SIG-M5 (cell line): ENCODE measurements at regions not wholly inside any gene's neighbourhood (a gene's known extent, or its start where the extent isn't known, plus 50 kb on each side); places are given as distances from the start of the nearest gene placed in this dataset.

Experiments
- DNase-seq: peaks from one replicate; lab custom pipeline; 2025; lab: John Stamatoyannopoulos, UW

DNA sequence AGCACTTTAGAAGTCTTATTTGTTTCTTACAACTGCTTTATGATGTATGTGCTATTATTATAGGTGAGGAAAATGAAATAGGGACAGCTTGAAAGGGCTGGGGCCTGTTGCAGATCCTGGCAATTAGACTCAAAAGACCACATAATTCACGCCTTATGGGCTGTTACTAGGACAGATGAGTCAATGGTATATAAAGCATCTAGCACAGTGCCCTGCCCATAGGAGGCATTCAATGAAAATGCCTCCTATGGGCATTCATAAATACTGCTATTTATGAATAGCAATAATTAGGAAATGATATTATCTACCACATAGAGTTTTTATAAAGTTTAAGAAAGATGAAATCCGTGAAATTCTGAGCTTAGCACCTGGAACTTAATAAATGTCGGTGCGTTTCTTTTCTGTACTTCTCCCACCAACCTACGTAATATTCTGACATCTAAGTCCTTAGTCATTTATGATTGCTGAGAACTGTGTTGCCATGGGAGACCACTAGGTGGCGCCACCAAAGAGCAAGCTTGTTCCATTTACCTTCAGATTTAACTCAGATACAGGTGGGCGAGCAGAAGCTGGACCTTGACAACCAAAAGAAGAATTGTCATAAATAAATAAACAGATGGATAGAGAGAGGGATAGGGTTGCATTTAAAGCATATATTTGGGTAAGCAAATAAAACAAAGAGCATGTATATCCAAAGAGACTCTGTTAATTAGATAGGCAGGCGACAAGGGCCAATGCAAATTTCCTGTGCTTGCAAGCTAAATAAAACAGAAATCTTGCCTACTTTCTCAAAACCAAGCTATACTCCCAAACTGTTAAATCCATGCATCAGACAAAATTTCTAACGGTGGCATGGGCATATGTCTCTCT, 699.9 kb downstream of the INHBA start:
- no peak for DNase-seq

DNA sequence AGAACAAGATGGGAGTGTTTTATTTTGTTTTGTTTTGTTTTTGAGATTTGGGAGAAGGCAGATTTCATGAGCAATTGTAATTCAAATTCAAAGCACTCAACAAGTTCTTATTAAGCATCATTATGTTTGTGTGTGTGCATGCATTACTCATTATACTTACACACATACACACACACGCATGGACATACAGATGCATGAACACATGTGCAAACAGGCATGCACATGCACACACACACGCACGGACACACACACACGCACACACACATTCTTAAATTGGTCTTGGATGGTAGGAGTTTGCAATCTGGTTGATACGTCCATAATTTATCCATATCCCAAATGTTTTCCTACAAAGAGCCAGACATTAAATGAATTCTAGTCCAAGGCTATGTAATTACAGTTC, 702.8 kb downstream of the INHBA start:
- DNase-seq = no peak

DNA sequence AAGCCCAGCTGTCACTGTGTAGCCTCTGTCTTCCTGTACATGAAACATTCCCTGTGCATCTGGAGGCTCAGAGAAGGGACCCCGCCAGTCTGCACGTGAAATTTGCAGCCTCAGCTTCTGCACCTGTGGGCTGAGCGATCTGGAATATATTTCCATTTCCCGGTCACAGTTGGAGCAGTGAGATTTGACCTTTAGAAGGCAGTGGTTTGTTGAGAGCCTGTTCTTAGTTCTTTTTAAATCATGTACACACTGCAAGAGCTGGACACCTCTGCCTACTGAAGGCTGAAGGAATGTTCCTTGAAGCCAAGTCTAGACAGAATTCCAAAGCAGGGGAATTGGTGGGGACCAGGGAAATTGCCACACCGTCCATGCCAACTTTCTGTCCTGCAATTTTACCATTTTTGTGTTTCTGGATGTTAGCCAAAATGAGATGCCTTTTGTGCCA, 706.6 kb downstream of the INHBA start:
- no peak for DNase-seq

DNA sequence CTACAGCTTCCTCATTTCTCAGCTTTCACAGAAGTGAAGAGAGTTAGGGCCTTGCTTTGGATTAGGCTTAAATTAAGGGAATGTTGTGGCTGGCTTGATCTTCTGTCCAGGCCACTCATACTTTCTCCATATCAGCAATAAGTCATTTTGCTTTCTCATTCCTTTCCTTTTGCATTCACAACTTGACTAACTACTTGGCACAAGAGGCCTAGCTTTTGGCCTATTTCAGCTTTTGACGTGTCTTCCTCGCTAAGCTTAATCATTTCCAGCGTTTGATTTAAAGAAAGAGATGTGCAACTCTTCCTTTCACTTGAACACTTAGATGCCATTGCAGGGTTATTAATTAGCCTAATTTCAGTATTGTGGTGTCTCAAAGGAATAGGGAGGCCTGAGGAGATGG, 712.0 kb downstream of the INHBA start:
- no peak for DNase-seq

DNA sequence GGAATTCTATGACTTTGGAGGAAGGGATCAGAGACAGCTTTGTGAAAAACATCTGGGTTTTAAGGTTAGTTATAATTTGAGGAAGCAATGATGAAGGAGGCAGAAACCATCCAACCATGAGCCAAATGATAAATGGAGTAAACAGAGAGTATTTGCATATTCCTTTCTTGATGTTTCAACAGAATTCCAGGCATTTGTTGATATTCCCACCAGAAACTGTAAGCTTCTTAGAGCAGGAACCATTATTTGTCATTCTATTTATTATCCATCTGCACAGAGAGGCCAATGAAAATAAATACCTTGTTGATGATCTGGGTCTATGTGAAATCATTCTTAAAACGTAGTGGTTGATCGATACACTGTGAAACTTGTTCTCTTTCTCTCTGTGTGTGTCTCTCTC, 715.3 kb downstream of the INHBA start:
- DNase-seq = no peak

DNA sequence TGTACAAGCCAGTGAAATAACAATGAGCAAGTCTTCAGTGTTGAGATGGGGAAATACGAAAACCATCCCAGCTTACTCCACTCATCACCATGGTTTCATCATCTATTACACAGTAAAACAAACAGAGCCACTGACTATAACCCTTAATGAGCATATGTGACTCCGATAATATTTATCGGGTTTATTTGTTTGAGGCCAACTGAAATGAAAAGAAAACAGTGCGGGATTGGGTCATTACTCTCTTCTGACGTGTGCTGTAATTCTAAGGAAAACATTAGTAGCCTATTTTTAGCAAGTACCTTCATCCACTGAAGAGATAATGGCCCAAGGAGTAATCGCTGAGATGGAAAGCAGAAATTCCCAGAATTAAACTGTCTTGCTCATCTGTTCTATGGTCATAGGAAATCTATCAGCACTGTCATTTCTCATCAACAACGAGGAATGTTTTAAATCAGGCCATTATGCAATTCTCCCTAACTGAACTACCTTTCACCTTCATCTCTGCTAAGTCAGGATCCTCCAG, 716.5 kb downstream of the INHBA start:
- DNase-seq = no peak

DNA sequence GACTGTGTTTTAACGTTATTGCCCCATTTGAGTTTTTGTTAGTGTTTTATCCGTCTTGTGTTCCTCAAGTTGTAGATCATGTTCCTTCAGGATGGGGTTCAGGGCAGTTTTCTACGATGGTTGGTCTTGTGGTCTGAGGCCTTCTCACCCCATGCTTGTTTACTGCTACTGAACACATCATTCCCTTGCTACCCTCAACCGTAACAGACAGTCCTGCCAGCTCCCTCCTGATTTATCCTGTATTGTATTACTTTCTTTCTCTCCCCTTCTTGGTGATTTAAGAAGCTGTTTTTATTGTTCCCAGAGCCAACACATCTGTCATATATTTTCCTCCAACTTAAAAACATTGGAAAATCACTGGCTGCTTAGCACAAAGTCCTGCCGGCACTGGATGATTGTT, 719.8 kb downstream of the INHBA start:
- DNase-seq = no peak

DNA sequence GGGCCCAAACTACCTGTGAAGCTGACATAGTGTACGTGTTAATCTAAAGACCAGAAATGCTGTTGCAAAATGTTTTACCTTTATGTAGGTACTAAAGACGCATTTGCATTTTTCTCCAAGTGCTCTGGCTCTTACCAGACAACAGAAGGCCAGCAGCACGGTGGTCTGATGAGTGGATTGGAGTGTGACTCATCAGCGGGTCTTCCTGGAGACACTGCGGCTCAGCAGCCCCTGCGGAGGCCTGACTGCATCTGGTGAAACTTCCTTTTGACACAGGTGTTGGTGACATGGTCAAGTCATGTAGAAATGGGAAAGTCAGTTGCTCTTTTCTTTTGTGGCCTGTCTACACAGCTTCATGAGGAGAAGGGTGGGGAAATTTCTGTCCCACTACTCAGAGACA, 723.6 kb downstream of the INHBA start:
- DNase-seq = no peak

DNA sequence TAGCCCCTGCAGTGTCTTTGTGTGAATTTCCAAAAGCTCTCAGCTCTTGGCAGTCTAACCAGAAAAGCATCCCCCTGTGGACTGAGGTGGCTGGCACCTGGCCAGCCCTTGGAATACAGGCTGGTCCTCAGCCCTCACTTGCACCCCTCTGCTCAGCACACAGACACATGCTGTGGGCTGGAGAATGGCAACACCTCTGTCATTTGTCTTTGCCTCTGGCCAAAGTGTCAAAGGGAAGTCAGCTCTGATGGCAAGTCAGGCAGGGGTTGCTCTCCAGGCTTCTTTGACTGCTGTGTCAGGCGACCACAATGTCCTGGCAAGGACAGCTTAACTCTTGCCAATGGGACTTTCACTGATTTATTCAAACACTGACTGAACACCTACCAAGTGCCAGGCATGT, 724.8 kb downstream of the INHBA start:
- DNase-seq = no peak

DNA sequence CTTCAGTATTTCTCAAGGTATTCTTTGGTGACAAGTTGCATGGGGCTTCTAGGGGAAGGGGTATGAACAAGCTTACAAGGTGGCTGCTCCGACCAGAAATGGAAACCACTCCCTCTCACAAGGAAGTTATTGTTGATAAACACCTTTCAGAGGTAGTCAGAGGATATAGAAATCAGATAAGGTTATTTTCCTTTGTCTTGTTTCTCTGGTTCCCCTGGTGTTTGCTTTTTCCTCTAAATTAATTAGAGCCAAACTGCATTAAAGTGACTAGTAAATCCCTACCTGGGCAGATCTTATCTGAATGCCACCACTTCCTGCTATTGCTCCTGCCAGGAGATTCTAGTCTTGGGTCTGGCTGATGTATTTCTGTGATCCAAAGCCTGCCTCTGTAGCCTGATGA, 725.4 kb downstream of the INHBA start:
- DNase-seq = no peak

DNA sequence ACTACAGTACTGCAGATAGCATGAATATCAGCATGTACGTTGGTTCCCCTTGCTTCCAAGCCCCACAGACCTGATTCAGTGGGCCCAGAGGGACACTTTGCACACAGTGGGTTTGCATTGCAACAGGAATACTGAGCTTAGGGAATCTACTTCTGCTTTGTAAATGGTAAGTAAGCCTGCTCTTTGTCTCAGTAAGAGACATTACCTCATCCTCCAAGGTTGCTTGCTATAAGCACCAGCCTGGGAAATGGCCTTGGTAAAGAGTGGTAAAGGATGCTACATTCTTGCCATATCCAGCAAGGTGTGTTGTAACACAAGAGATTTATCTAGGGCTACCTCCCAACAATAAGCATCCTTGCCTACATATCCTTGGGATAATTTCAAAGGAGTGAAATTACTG, 730.5 kb downstream of the INHBA start:
- no peak for DNase-seq

DNA sequence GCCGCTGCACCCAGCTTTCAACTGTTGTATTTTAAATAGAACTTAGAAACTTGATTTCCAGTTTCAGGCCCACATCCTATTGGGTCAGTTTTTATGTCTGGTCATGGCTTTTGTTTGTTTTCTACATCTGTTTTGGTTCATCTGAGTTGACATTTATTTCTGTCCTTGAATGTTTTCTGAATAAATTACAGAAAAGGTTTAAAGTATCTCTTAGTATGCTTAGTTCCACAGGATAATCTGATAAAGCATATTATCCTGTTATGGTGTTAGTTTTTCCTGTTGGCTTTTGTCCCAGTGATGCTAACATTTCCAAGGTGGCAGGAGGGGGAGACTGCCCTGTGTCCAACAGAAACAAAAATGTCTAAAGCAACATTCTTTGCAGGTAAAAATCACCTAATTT, 733.2 kb downstream of the INHBA start:
- no peak for DNase-seq

DNA sequence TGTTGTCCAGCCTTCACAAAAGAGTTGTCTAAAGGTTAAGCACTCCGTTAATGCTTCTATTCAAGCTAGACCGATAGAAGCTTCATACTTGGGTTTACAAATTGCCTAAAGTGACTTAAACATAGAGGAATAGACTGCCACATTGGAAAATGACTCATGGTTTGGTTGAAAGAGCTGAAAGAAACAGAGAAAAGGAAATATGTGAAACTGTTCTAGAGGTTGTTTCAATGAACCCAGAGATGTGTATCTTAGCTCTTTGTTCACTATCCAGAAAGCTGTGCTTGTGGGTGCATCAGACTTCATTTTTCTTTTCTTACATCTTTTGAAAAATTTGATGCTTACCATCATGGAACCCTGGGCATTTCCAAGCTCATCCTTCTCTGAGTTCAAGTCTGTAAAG, 736.2 kb downstream of the INHBA start:
- DNase-seq = no peak

DNA sequence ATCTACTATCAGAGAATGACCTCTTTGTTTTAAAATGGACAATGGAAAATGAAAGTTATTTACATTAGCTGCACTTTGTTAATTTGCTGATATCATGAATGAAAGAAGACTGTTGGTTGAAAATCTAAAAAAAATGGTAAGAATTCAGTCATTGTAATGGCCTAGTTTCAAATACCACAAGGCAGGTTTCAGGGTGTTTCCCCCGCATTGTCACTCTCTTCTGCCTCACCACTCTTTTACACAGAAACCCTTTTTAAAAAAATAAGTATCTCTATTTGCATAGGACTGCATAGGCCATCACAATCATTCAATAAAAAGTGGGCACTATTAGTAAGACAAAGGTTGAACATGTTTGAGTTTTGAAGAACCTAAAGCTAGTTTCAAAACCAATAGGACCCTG, 737.1 kb downstream of the INHBA start:
- no peak for DNase-seq

DNA sequence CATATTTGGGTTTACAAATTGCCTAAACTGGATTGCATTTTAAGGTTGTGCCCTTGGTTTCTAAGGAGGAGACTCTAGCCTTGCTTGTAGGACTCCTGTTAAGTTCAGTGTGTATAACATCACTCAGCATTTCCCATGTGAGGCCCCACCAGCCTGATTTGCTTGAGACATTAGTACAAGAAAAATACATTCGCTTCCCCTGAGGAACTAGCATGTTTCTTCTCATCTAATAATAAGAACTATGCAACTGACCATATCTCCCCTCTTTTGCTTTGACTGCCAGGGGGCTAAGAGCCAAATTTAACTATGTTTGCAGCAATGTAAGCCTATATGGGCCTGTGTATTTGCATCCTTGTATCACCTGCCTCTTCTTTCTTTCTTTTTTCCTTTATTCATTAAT, 737.9 kb downstream of the INHBA start:
- no peak for DNase-seq

DNA sequence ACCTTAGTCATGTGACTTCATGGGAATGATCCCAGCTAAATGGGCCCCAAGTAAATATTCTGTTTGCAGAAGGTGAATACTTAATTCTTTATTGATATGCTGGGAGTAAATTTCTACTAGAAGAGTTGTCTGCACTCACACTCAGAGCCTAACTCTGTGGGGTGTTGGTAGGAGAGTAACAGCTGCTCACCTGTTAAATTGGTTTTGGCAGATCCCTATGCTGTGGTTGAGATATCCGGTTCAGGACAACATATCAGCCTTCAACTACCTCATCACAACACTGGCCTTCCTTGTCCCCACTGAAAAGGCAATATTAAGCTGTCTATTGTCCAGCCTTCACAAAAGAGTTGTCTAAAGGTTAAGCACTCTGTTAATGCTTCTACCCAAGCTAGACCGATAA, 738.3 kb downstream of the INHBA start:
- DNase-seq = no peak

DNA sequence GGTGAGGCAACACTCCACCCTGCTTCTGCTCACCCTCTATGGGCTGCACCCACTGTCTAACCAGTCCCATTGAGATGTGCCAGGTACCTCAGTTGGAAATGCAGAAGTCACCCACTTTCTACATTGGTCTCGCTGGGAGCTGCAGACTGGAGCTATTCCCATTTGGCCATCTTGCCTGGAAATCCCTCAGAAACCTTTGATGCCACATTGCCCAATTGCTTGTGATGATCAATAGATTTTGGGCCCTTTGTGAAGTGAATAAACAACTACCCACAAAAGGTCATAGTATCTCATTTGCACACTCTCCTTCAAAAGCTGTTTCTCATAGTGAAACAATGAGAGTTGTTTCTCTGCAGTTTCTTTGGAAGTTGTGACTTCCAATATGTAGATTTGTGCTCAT, 742.9 kb downstream of the INHBA start:
- no peak for DNase-seq

DNA sequence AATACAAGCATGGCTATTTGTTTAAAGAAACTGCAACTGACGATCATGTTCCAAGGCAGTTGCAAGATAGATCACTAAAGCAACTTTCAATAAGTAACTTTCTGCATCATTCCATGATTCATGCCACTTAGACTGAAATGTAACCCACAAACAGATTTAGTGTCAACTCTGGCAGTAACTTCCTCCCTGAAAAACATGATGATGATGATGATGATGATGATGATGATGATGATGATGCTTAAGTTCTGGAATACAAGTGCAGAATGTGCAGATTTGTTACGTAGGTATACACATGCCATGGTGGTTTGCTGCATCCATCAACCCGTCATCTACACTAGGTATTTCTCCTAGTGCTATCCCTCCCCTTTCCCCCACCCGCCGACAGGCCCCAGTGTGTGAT, 754.7 kb downstream of the INHBA start:
- DNase-seq = no peak

DNA sequence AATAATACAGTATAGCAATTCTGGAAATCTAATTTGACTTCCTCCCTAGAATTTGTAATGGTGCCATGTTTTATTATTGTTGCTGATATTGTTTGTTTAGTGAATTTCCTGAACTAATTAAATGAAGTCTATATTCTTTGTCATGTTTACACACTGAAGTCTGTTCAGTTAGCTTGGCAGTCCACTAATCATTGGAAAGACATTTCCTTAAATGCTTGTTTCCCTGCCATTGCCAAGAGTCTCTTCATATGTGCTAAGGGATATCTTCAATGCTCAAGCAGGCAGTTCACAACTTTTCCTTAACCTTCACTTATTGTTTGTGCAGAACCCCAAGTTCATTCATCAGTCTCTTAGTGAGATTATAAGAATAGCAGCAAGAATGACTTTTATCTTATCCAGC, 755.3 kb downstream of the INHBA start:
- no peak for DNase-seq

DNA sequence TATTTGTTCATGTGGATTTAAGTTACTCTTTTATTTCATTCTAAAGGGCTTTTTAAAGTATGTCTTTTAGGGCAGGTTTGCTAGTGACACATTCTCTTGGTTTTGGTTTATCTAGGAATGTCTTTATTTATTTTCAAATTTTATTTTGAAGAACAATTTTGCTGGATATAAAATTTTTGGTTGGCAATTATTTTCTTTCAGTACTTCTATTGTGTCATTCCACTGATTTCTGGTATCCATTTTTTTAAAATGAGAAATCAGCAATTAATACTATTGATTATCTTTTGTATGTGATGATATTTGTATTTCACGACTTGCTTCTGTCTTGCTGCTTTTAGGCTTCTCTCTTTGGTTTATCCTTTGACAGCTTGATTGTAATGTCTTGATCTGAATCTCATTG, 756.3 kb downstream of the INHBA start:
- DNase-seq = no peak

DNA sequence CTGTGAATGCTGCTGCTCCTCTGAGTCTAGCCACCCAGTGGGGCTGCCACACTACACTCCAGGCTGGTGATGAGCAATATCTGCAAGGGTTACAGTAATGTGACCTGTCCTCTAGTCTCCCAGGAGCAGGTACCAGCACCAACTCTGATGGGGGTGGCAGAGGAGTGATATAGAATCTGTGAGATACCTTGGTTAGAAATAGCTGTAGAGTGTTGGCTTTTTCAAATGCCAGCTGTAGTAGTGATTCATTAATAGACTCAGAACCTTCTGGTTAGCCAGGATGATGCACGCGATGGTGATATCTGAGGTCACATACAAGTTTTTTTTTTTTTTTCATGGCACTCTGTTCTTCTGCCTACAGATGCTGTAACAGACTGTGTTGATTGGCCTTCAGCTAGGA, 757.1 kb downstream of the INHBA start:
- DNase-seq = no peak

DNA sequence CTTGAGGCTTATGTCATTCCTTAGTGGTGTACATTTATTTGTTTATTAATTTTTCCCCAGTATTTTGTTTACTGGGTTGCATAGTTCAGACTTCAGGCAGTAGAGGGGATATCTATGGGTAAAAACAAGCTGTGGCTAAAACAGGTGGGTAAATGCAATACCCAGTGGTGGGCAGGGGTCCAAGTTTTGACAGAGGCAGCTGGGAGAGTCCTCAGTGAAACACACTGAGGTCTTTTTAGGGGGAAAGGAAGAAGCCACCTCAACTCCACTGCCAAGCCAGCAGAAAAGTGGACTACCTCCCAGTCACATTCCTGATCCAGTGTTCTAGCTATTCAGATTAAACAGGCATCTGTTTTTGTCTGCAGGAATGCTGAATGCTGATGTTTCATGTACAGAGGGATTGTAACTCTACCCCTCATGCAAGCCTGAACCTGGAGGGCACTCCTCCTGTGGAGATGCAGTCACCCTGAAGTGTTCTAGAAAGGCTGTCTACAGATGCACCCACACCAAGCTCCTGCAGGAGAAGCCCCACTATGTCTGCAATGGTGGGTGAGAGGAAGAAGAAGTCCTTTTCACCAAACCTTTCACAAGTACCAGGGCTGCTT, 757.8 kb downstream of the INHBA start:
- no peak for DNase-seq

DNA sequence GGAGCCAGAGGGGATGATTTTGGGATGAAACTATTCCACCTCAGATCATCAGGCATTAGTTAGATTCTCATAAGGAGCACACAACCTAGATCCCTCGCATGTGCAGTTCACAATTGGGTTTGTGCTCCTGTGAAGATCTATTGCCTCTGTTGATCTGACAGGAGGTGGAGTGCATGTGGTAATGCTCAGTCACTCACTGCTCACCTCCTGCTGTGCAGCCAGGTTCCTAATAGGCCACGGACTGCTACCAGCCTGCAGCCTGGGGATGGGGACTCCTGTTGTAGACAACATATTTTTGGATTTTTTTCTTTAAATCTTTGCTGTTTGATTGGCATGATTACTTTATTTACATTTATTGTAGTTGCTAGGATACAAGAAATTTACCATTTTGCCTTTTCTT, 765.0 kb downstream of the INHBA start:
- DNase-seq = no peak

DNA sequence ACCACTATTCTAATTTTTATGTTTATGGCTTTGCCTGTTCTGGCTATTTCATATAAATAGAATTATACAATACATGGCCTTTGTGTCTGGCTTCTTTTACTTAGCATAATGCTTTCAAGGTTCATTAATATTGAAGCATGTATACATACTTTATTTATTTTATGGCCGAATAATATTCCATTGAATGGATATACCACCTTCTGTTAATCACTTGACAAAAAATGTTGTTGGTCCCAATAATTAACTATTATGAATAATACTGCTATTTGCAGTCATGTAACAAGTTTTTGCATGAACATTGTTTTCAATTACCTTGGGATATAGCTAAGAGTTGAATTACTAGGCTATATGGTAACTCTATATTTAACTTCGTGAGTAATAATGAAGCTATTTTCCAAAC, 767.5 kb downstream of the INHBA start:
- DNase-seq = no peak
